ENCODE measurements at regions not wholly inside any gene's neighbourhood (a gene's known extent, or its start where the extent isn't known, plus 50 kb on each side); places are given as distances from the start of the nearest gene placed in this dataset.
A peak's percentile ranks its signal among the peaks of the same experiment; 100 is the strongest.
"Not testable (repeated sequence)": the region's sequence is repeated elsewhere in the genome, so short reads cannot be mapped to it uniquely, and the experiment has no call there.

GRCh38 chr2:204145791-204146190 lies 209.2 kb downstream of the ICOS start:
- Histone ChIP-seq H3K36me3 (ENCODE audit: control insufficient read depth in 2 of 2, extremely low read depth in 1 of 2, insufficient read depth in 2 of 2, low read length in 2 of 2) (no peaks in the 10 kb centered on the region), H3K79me2 (ENCODE audit: control insufficient read depth, insufficient read depth, low read length) (no peaks in the 10 kb centered on the region), H3K9ac (ENCODE audit: control insufficient read depth, extremely low read depth, insufficient read depth, low read length) (peak overlapping the region; percentile 18), H3K27me3 (ENCODE audit: control insufficient read depth, extremely low read depth, insufficient read depth, low read length) (no peaks in the 10 kb centered on the region), H4K20me1 (ENCODE audit: control insufficient read depth, extremely low read depth, insufficient read depth, low read length) (no peaks in the 10 kb centered on the region), H3K4me3 (ENCODE audit: control insufficient read depth in 2 of 3, extremely low read depth in 1 of 3, insufficient read depth in 2 of 3, low read depth in 1 of 3, low read length in 3 of 3) (peak overlapping the region; percentile 38 to 64 (median 54)), H2AFZ (ENCODE audit: control insufficient read depth, low read length) (peak overlapping the region; percentile 87), H3K27ac (ENCODE audit: control insufficient read depth, insufficient read depth, low read length) (no peak overlapping the region), H3K4me1 (ENCODE audit: control insufficient read depth, extremely low read depth, insufficient read depth, low read length) (no peaks in the 10 kb centered on the region), H3K4me2 (ENCODE audit: control insufficient read depth, extremely low read depth, insufficient read depth, low read depth, low read length) (peak overlapping the region; percentile 80), H3K9me1 (ENCODE audit: control insufficient read depth, extremely low read depth, insufficient read depth, low read length) (no peaks in the 10 kb centered on the region), H3K9me3 (ENCODE audit: control insufficient read depth, low read depth, low read length) (no peaks in the 10 kb centered on the region)
- dilution Hi-C loops (cut with MboI; ENCODE audit: extremely low pct_ligation_motif_present, low sequenced_read_pairs) = no loop called here
- TF ChIP-seq EZH2 (IDR thresholded peaks at IDR 0.05; ENCODE audit: low read length) (no peak), CTCF (optimal IDR thresholded peaks at IDR 0.05 in 1 of 3, IDR thresholded peaks at IDR 0.05 in 1 of 3, conservative IDR thresholded peaks at IDR 0.05 in 1 of 3; ENCODE audit: extremely low read depth in 1 of 3, insufficient read depth in 2 of 3, low read length in 3 of 3) (no peak)
- no peak for FAIRE-seq
- no peak for DNase-seq (ENCODE audit: low read depth, low spot score)

GRCh38 chr2:204147040-204147439 lies 210.5 kb downstream of the ICOS start:
- FAIRE-seq; H3K4me3 ChIP-seq (ENCODE audit: control insufficient read depth in 2 of 3, extremely low read depth in 1 of 3, insufficient read depth in 2 of 3, low read depth in 1 of 3, low read length in 3 of 3); DNase-seq (ENCODE audit: low read depth, low spot score); H3K27ac ChIP-seq (ENCODE audit: control insufficient read depth, insufficient read depth, low read length); H3K9ac ChIP-seq (ENCODE audit: control insufficient read depth, extremely low read depth, insufficient read depth, low read length); H4K20me1 ChIP-seq (ENCODE audit: control insufficient read depth, extremely low read depth, insufficient read depth, low read length); H3K36me3 ChIP-seq (ENCODE audit: control insufficient read depth in 2 of 2, extremely low read depth in 1 of 2, insufficient read depth in 2 of 2, low read length in 2 of 2); H3K79me2 ChIP-seq (ENCODE audit: control insufficient read depth, insufficient read depth, low read length); H3K4me1 ChIP-seq (ENCODE audit: control insufficient read depth, extremely low read depth, insufficient read depth, low read length); H3K27me3 ChIP-seq (ENCODE audit: control insufficient read depth, extremely low read depth, insufficient read depth, low read length); dilution Hi-C loops (cut with MboI; ENCODE audit: extremely low pct_ligation_motif_present, low sequenced_read_pairs); H3K4me2 ChIP-seq (ENCODE audit: control insufficient read depth, extremely low read depth, insufficient read depth, low read depth, low read length); H3K9me1 ChIP-seq (ENCODE audit: control insufficient read depth, extremely low read depth, insufficient read depth, low read length); H3K9me3 ChIP-seq (ENCODE audit: control insufficient read depth, low read depth, low read length); H2AFZ ChIP-seq (ENCODE audit: control insufficient read depth, low read length): not testable (repeated sequence)

- no peak for FAIRE-seq
These were observed 214.2 kb downstream of the ICOS start for GRCh38 chr2:204150721-204151120.

More at GRCh38 chr2:204150721-204151120, 214.2 kb downstream of the ICOS start:
- Histone ChIP-seq H3K27me3 (ENCODE audit: control insufficient read depth, extremely low read depth, insufficient read depth, low read length) (no peaks in the 10 kb centered on the region), H3K9me1 (ENCODE audit: control insufficient read depth, extremely low read depth, insufficient read depth, low read length) (no peaks in the 10 kb centered on the region), H3K4me1 (ENCODE audit: control insufficient read depth, extremely low read depth, insufficient read depth, low read length) (no peaks in the 10 kb centered on the region), H3K27ac (ENCODE audit: control insufficient read depth, insufficient read depth, low read length) (no peak overlapping the region), H3K9me3 (ENCODE audit: control insufficient read depth, low read depth, low read length) (no peaks in the 10 kb centered on the region), H4K20me1 (ENCODE audit: control insufficient read depth, extremely low read depth, insufficient read depth, low read length) (no peaks in the 10 kb centered on the region), H3K4me3 (ENCODE audit: control insufficient read depth in 2 of 3, extremely low read depth in 1 of 3, insufficient read depth in 2 of 3, low read depth in 1 of 3, low read length in 3 of 3) (no peak overlapping the region), H2AFZ (ENCODE audit: control insufficient read depth, low read length) (no peak overlapping the region), H3K9ac (ENCODE audit: control insufficient read depth, extremely low read depth, insufficient read depth, low read length) (no peak overlapping the region), H3K4me2 (ENCODE audit: control insufficient read depth, extremely low read depth, insufficient read depth, low read depth, low read length) (no peak overlapping the region), H3K79me2 (ENCODE audit: control insufficient read depth, insufficient read depth, low read length) (no peaks in the 10 kb centered on the region), H3K36me3 (ENCODE audit: control insufficient read depth in 2 of 2, extremely low read depth in 1 of 2, insufficient read depth in 2 of 2, low read length in 2 of 2) (no peaks in the 10 kb centered on the region)
- TF ChIP-seq CTCF (optimal IDR thresholded peaks at IDR 0.05 in 1 of 3, IDR thresholded peaks at IDR 0.05 in 1 of 3, conservative IDR thresholded peaks at IDR 0.05 in 1 of 3; ENCODE audit: extremely low read depth in 1 of 3, insufficient read depth in 2 of 3, low read length in 3 of 3) = no peak
- no peak for TF ChIP-seq EZH2 (IDR thresholded peaks at IDR 0.05; ENCODE audit: low read length)
- no peak for DNase-seq (ENCODE audit: low read depth, low spot score)
- dilution Hi-C loops (cut with MboI; ENCODE audit: extremely low pct_ligation_motif_present, low sequenced_read_pairs) = no loop called here

Measured in keratinocyte (primary cell).